ENCODE measurements at regions not wholly inside any gene's neighbourhood (a gene's known extent, or its start where the extent isn't known, plus 50 kb on each side); places are given as distances from the start of the nearest gene placed in this dataset.
"Not testable (repeated sequence)": the region's sequence is repeated elsewhere in the genome, so short reads cannot be mapped to it uniquely, and the experiment has no call there.

GRCh38 chrX:552496-552895, 78.1 kb upstream of the SHOX start:
- TF ChIP-seq, protein P1, sequence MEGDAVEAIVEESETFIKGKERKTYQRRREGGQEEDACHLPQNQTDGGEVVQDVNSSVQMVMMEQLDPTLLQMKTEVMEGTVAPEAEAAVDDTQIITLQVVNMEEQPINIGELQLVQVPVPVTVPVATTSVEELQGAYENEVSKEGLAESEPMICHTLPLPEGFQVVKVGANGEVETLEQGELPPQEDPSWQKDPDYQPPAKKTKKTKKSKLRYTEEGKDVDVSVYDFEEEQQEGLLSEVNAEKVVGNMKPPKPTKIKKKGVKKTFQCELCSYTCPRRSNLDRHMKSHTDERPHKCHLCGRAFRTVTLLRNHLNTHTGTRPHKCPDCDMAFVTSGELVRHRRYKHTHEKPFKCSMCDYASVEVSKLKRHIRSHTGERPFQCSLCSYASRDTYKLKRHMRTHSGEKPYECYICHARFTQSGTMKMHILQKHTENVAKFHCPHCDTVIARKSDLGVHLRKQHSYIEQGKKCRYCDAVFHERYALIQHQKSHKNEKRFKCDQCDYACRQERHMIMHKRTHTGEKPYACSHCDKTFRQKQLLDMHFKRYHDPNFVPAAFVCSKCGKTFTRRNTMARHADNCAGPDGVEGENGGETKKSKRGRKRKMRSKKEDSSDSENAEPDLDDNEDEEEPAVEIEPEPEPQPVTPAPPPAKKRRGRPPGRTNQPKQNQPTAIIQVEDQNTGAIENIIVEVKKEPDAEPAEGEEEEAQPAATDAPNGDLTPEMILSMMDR (IDR thresholded peaks at IDR 0.05; ENCODE audit: partially characterized antibody, unreplicated experiment) = no peak
- Mint-ChIP-seq H3K27ac (ENCODE audit: unreplicated experiment) (no peak overlapping the region), H3K27me3 (ENCODE audit: unreplicated experiment) (peaks cover 6% of the 10 kb centered on the region), H3K9me3 (ENCODE audit: unreplicated experiment) (peaks cover 5% of the 10 kb centered on the region), H3K4me3 (ENCODE audit: unreplicated experiment) (no peak overlapping the region), H3K4me1 (ENCODE audit: low read depth, unreplicated experiment) (peaks cover 3% of the 10 kb centered on the region), H3K36me3 (ENCODE audit: unreplicated experiment) (peaks cover 10% of the 10 kb centered on the region)
- DNase-seq = no peak

GRCh38 chrX:554271-554670, 76.3 kb upstream of the SHOX start:
- H3K27ac Mint-ChIP-seq (ENCODE audit: unreplicated experiment) = no peak overlapping the region
- no peak for DNase-seq
- TF ChIP-seq, protein P1 (IDR thresholded peaks at IDR 0.05; ENCODE audit: partially characterized antibody, unreplicated experiment) = no peak
- H3K4me1 Mint-ChIP-seq (ENCODE audit: low read depth, unreplicated experiment) = peaks cover 3% of the 10 kb centered on the region
- H3K27me3 Mint-ChIP-seq (ENCODE audit: unreplicated experiment) = peaks cover 6% of the 10 kb centered on the region
- no peak overlapping the region for H3K4me3 Mint-ChIP-seq (ENCODE audit: unreplicated experiment)
- H3K36me3 Mint-ChIP-seq (ENCODE audit: unreplicated experiment) = peaks cover 10% of the 10 kb centered on the region
- H3K9me3 Mint-ChIP-seq (ENCODE audit: unreplicated experiment) = peaks cover 5% of the 10 kb centered on the region

DNA sequence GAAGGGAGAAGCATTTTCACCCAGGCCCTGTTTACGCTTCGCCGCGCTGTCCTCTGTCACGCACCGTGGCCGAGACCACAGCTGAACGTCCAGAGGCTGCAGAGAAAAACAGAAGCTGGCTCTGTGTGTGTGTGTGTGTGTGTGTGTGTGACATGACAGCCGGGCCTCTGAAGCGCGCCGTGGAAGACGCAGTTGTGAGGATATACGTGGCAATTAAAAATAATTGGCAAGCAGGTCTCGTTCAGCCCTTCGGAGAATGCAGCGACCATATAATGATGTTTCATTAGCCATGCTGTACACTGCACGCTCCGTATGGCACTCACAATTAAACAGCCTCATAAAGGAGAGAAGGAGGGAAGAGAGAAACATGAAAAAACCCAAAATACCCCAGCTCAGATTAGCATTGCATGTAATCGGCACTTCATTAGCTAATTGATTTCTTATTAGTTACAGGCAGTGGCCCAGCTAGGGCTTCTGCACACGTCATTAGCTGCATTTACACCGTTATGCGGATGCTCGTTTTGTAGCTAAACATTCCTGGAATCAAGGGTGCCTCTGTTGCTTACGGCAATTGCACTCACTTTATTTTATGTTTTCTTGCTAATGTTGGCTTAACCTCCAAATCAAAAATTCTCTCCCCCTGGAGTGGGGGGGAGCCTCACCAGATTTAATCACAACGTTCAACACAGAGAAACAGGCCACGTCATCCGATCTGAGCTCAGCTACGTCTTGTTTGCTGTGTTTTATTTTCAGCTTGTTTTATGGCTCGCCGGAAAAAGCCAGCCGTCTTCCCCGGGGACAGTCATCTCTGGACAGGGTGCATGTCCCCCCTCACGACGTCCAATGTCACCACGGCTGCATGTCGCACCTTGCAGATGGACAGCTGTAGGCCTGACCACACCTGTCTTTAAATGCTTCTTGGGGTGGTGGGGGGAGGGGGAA, 74.6 kb upstream of the SHOX start:
- peaks cover 7% of the 10 kb centered on the region for H3K27me3 Mint-ChIP-seq (ENCODE audit: unreplicated experiment)
- TF ChIP-seq, protein P1 (IDR thresholded peaks at IDR 0.05; ENCODE audit: partially characterized antibody, unreplicated experiment) = no peak
- peaks cover 2% of the 10 kb centered on the region for H3K9me3 Mint-ChIP-seq (ENCODE audit: unreplicated experiment)
- peaks cover 3% of the 10 kb centered on the region for H3K4me1 Mint-ChIP-seq (ENCODE audit: low read depth, unreplicated experiment)
- peak; percentile 33 for DNase-seq
- peak overlapping the region; percentile 19 for H3K27ac Mint-ChIP-seq (ENCODE audit: unreplicated experiment)
- H3K4me3 Mint-ChIP-seq (ENCODE audit: unreplicated experiment) = no peak overlapping the region
- peaks cover under 1% of the 10 kb centered on the region for H3K36me3 Mint-ChIP-seq (ENCODE audit: unreplicated experiment)

DNA sequence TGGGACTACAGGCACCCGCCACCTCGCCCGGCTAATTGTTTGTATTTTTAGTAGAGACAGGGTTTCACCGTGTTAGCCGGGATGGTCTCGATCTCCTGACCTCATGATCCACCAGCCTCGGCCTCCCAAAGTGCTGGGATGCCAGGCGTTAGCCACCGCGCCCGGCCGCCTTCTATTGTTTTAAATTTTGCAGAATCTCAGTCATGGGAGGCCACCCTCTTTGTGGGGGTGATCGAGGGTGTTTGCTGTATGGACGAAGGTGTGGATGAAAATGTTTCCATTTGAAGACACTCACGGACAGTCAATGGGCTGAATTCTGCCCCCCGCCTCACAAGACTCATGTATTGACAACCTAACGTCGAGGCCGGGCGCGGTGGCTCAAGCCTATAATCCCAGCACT, 73.0 kb upstream of the SHOX start:
- not testable (repeated sequence) for H3K9me3 Mint-ChIP-seq (ENCODE audit: unreplicated experiment); H3K4me1 Mint-ChIP-seq (ENCODE audit: low read depth, unreplicated experiment); H3K27me3 Mint-ChIP-seq (ENCODE audit: unreplicated experiment); DNase-seq; H3K4me3 Mint-ChIP-seq (ENCODE audit: unreplicated experiment); H3K27ac Mint-ChIP-seq (ENCODE audit: unreplicated experiment)
- H3K36me3 Mint-ChIP-seq (ENCODE audit: unreplicated experiment) = peaks cover 11% of the 10 kb centered on the region

DNA sequence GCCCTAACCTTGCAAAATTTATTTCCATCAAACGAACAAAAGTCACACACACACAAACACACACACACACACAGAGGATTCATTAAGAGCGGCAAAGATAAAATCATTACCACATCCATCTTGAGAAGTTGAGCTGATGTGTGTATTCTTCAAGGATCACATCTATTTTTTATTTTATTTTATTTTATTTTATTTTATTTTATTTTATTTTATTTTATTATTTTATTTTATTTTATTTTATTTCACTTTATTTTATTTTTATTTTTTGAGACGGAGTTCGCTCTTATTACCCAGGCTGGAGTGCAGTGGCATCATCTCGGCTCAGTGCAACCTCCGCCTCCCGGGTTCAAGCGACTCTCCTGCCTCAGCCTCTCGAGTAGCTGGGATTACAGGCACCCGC, 71.3 kb upstream of the SHOX start:
- H3K4me1 Mint-ChIP-seq (ENCODE audit: low read depth, unreplicated experiment); H3K27me3 Mint-ChIP-seq (ENCODE audit: unreplicated experiment); H3K9me3 Mint-ChIP-seq (ENCODE audit: unreplicated experiment); H3K27ac Mint-ChIP-seq (ENCODE audit: unreplicated experiment); DNase-seq; H3K4me3 Mint-ChIP-seq (ENCODE audit: unreplicated experiment): not testable (repeated sequence)
- H3K36me3 Mint-ChIP-seq (ENCODE audit: unreplicated experiment) = peaks cover 11% of the 10 kb centered on the region

- TF ChIP-seq, protein P1 (IDR thresholded peaks at IDR 0.05; ENCODE audit: partially characterized antibody, unreplicated experiment) = no peak
- peaks cover 5% of the 10 kb centered on the region for H3K27me3 Mint-ChIP-seq (ENCODE audit: unreplicated experiment)
- no peak overlapping the region for H3K4me3 Mint-ChIP-seq (ENCODE audit: unreplicated experiment)
- H3K4me1 Mint-ChIP-seq (ENCODE audit: low read depth, unreplicated experiment) = no peaks in the 10 kb centered on the region
- no peaks in the 10 kb centered on the region for H3K36me3 Mint-ChIP-seq (ENCODE audit: unreplicated experiment)
- no peak for DNase-seq
- H3K9me3 Mint-ChIP-seq (ENCODE audit: unreplicated experiment) = peaks cover 5% of the 10 kb centered on the region
- no peak overlapping the region for H3K27ac Mint-ChIP-seq (ENCODE audit: unreplicated experiment)
Measured at GRCh38 chrX:567891-568290, 62.7 kb upstream of the SHOX start.

Measured in glutamatergic neuron (in vitro differentiated cells).